ENCODE measurements at regions not wholly inside any gene's neighbourhood (a gene's known extent, or its start where the extent isn't known, plus 50 kb on each side); places are given as distances from the start of the nearest gene placed in this dataset.

GRCh38 chr10:108523016-108523800, 1358.7 kb upstream of the SORCS1 start:
- Mint-ChIP-seq H3K27me3 (ENCODE audit: unreplicated experiment) (no peaks in the 10 kb centered on the region), H3K9me3 (ENCODE audit: unreplicated experiment) (no peaks in the 10 kb centered on the region), H3K4me1 (ENCODE audit: unreplicated experiment) (peaks cover 3% of the 10 kb centered on the region), H3K27ac (ENCODE audit: unreplicated experiment) (no peak overlapping the region), H3K4me3 (ENCODE audit: unreplicated experiment) (no peak overlapping the region), H3K36me3 (ENCODE audit: low read depth, unreplicated experiment) (peaks cover 6% of the 10 kb centered on the region)
- TF ChIP-seq CTCF (IDR thresholded peaks at IDR 0.05; ENCODE audit: unreplicated experiment): no peak
- no peak for DNase-seq (ENCODE audit: low spot score)

GRCh38 chr10:108521827-108522492, 1357.5 kb upstream of the SORCS1 start:
- H3K4me1 Mint-ChIP-seq (ENCODE audit: unreplicated experiment): peaks cover 3% of the 10 kb centered on the region
- H3K4me3 Mint-ChIP-seq (ENCODE audit: unreplicated experiment): no peak overlapping the region
- no peaks in the 10 kb centered on the region for H3K27me3 Mint-ChIP-seq (ENCODE audit: unreplicated experiment)
- no peak overlapping the region for H3K27ac Mint-ChIP-seq (ENCODE audit: unreplicated experiment)
- H3K9me3 Mint-ChIP-seq (ENCODE audit: unreplicated experiment): no peaks in the 10 kb centered on the region
- DNase-seq (ENCODE audit: low spot score): no peak
- peaks cover 7% of the 10 kb centered on the region for H3K36me3 Mint-ChIP-seq (ENCODE audit: low read depth, unreplicated experiment)
- no peak for TF ChIP-seq CTCF (IDR thresholded peaks at IDR 0.05; ENCODE audit: unreplicated experiment)

- Mint-ChIP-seq H3K27ac (ENCODE audit: unreplicated experiment) (no peak overlapping the region), H3K4me1 (ENCODE audit: unreplicated experiment) (peaks cover 10% of the 10 kb centered on the region)
- TF ChIP-seq CTCF (IDR thresholded peaks at IDR 0.05; ENCODE audit: unreplicated experiment): no peak
These were observed 1351.3 kb upstream of the SORCS1 start for GRCh38 chr10:108515821-108516220.

GRCh38 chr10:108500396-108500795, 1335.9 kb upstream of the SORCS1 start:
- TF ChIP-seq CTCF (IDR thresholded peaks at IDR 0.05; ENCODE audit: unreplicated experiment): no peak
- Mint-ChIP-seq H3K27me3 (ENCODE audit: unreplicated experiment) (peaks cover 2% of the 10 kb centered on the region), H3K36me3 (ENCODE audit: low read depth, unreplicated experiment) (no peaks in the 10 kb centered on the region), H3K9me3 (ENCODE audit: unreplicated experiment) (peaks cover 4% of the 10 kb centered on the region), H3K27ac (ENCODE audit: unreplicated experiment) (no peak overlapping the region), H3K4me3 (ENCODE audit: unreplicated experiment) (no peak overlapping the region), H3K4me1 (ENCODE audit: unreplicated experiment) (no peaks in the 10 kb centered on the region)
- no peak for DNase-seq (ENCODE audit: low spot score)

More at GRCh38 chr10:108515821-108516220, 1351.3 kb upstream of the SORCS1 start:
- Mint-ChIP-seq H3K4me3 (ENCODE audit: unreplicated experiment) (no peak overlapping the region), H3K9me3 (ENCODE audit: unreplicated experiment) (no peaks in the 10 kb centered on the region), H3K27me3 (ENCODE audit: unreplicated experiment) (no peaks in the 10 kb centered on the region), H3K36me3 (ENCODE audit: low read depth, unreplicated experiment) (peaks cover 7% of the 10 kb centered on the region)
- no peak for DNase-seq (ENCODE audit: low spot score)

GRCh38 chr10:108496106-108496505, 1331.6 kb upstream of the SORCS1 start:
- no peak overlapping the region for H3K4me3 Mint-ChIP-seq (ENCODE audit: unreplicated experiment)
- no peak overlapping the region for H3K27ac Mint-ChIP-seq (ENCODE audit: unreplicated experiment)
- no peaks in the 10 kb centered on the region for H3K4me1 Mint-ChIP-seq (ENCODE audit: unreplicated experiment)
- no peaks in the 10 kb centered on the region for H3K9me3 Mint-ChIP-seq (ENCODE audit: unreplicated experiment)
- no peak for TF ChIP-seq CTCF (IDR thresholded peaks at IDR 0.05; ENCODE audit: unreplicated experiment)
- peaks cover 2% of the 10 kb centered on the region for H3K27me3 Mint-ChIP-seq (ENCODE audit: unreplicated experiment)
- DNase-seq (ENCODE audit: low spot score): no peak
- no peaks in the 10 kb centered on the region for H3K36me3 Mint-ChIP-seq (ENCODE audit: low read depth, unreplicated experiment)

Measured in endothelial cell (in vitro differentiated cells).